HG03457 (cell line): ENCODE measurements at regions not wholly inside any gene's neighbourhood (a gene's known extent, or its start where the extent isn't known, plus 50 kb on each side); places are given as distances from the start of the nearest gene placed in this dataset.
"Not testable (repeated sequence)": the region's sequence is repeated elsewhere in the genome, so short reads cannot be mapped to it uniquely, and the experiment has no call there.

Source experiments
- ATAC-seq: cut with Tn5 transposase; IDR thresholded peaks from one replicate; pipeline ENCODE4 v1.9.1; 2021; ENCODE audit warnings: moderate number of reproducible peaks; ENCODE audit not compliant: unreplicated experiment

DNA sequence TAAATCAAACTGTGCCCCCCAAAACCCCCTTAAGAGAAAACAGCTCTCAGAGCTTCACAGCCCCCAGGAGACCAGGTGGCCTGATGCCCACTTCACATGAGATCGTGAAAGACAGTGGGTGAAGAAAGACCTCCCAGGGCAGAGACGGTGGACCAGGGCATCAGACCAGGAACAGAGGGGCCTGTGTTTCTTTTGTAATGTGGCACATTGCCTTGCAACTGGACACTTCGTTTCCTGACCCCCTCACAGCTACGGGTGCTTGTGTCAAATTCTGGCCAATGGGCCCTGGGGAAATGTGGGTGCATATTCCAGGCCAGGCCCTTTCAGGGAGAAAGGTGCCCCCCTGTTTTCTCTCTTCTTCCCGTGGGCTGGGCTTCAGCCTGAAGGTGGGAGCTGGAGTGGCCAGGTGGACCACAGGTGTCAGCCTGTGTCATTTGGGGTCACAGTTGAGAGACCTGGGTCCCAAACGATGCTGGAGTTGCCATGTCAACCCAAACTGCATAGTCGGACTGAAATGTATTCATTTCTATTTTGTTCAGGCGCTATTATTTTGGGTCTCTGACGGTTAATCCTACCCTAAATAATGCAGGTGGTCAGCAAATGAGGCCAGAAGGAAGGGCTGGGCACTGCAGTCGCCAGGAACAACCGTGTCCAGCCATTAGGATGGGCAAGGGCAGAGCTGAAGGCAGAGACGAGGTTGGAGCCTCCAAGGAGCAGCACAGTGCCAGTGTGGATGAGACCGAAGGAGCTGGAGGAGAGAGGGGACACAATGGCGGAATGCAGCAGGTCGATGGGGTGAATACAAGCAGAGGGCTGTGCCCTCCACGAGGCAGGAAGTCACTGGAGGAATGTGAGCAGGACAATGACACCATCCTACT, 338.2 kb downstream of the EIPR1 start:
- ATAC-seq, result no peak

DNA sequence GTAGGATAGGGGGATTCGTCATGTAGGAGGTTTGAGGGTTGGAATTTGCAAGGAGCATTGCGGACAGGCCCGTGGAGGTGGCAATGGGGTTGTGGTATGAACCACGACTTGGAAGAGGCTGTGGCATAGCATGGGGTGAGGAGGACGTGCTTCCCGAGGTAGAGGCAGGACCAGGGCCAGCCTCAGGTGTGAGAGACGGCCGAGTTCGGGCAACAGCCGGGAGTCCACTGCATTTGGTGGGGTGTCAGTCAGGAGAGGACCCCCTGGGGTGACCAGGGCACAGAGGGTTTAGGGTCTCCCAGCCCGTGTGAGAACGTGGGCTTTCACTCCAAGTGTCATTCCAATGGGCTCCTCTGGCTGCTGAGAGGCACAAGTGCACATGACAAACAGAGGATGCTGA, 339.0 kb downstream of the EIPR1 start:
- ATAC-seq, result no peak

DNA sequence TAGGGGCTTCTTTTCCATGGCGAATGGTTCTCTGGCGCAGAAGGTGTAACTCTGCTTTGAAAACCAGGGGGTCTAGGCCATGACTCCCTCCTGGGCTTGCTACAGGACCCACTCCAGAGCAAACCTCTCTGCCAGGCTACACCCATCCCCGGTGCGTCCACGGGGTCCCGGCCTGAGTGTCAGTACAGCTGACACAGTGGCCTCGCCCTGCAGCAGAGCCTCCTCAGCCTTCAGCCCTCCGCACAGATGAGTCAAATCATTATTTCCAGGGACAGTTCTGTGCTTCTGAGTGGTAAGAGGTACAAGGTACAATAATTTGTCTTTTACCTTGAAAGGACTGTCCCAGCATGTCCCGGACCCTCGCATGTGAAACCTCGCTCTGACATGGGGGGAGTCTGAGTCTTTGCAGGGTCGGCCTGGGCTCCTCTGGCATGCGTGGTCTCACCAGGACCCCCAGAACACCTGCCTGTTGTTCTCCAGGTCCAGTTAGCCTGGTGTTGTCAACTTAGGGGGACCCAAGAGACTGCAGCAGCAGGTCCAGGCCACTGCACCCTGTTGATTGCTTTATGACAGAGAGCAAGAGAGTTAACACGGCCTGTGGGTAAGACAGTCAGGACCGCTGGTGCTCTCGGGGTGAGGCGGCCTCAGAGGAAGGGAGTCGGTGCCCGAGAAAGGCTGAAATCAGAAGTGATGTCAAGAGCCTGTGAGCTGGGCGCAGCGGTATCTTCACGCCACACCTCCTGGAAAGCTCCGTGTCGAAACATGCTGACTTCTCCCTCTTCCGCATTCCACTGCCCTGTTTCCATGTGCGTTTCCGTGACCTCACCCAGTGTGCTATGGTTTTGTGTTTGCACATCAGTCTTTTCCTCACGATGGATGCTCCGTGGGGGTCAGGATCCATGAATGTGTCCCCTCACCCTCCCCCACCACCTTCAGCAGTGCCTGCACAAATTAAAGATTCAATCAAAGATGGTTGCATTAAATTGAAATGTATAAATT, 340.1 kb downstream of the EIPR1 start:
- no peak for ATAC-seq

DNA sequence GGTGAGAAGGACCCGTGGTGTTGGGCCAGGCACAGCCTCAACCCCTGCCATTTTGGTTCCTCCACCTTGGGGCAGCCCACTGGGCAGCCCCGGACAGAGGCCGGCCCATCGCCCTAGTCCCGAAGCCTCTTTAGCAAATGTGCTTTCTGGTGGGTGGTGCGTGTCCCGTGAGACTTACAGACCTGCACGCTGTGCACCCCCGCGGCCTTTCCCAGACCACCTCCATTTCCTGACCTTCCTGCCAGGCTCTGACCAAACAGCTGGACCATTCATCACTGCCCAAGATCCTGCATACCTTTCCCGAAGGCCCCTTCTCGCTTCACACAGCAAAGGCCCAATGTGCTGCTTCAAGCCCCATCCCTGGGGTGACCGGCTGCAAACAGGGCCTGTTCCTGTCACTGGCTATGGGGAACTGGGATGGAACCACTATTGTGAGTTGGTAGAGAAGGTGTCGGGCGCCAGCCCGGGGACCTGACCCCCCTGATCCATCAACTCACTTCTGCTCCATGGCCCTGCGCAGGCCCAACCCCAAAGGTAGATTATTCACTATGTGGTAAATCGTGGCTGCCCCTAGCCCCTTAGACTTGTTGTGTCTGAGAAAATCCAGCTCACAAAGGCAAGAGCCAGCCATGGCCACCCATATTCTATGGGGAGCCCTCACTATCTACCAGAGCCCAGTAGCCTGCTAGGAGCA, 341.0 kb downstream of the EIPR1 start:
- ATAC-seq, result no peak

DNA sequence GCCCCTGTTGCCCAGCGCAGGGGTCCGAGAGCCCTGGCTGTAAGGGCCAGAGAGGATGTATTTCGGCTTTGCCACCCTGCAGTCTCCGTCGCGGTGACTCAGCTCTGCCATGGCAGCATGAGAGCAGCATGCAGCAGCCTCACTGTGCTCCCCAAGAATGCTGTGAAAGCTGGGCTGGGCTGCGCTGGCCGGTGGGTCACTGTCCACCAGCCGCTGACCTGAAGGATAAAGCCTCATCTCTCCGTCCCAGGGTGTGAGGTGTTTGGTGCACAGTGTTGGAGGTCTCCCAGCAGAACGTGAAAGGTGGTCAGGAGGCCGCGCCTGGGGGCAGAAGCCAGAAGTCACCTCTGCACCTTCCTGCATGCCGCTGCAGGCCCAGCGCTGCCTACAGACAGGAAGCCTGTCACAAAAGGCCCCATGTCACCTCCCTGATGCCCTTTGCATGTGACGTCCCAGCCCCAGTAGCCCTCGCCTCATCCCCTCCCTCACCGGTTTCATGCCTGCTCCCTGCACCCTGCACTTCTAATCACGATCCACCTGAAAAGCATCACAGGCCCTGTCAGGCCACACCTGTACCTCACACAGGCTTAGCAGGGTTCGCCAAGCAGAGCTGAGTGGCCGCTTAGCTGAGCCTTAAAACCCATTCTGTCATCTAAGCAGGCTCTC, 342.1 kb downstream of the EIPR1 start:
- ATAC-seq, result no peak

DNA sequence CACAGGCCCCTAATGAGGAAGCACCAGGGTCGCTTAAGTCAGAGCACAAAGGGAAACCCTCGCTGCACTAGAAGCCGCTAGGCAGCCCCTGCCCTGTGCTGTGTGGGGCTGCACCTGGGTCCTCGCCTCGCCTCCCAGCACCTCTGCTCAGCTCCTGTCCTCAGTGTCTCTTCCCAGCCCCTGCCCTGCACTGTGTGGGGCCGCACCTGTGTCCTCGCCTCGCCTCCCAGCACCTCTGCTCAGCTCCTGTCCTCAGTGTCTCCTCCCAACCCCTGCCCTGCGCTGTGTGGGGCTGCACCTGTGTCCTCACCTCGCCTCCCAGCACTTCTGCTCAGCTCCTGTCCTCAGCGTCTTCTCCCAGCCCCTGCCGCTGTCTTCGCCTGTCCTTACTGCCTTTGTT, 342.8 kb downstream of the EIPR1 start:
- ATAC-seq, result no peak

DNA sequence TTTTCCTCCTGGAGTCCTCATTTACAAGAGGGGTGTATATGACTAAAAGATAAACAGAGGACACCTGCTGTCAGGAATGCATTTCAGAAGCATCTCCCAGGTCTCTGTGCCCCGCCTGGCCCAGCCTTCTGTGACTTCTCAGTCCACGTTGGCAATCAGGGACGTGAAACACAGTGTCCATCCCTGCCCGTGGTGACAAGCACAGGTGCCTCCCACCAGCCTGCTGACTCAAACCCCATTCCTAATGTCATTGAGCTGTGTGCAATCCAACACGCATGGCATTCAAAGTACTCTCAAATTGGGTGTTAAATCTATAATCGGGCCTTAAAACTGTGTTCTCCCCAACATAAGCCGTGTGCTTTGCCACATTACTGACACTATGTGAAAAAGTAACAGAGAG, 343.2 kb downstream of the EIPR1 start:
- no peak for ATAC-seq

DNA sequence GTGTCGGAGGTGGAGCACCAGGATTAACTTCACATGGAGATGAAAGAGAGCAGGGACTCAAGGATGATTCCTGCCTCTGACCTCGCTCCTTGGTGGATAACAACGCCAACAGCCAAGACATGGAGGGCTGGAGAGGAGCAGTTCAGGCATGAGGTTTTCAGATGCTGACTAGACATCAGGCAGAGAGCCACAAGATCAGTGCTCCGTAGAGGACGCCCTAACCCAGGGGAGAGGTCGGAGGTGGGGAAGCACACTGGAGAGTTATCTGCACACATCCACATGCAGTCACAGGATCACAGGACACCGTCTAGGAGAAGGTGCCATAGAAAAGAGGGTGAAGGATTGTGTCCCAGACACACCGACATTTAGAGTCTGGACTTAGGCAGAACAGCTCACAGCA, 344.3 kb downstream of the EIPR1 start:
- no peak for ATAC-seq

DNA sequence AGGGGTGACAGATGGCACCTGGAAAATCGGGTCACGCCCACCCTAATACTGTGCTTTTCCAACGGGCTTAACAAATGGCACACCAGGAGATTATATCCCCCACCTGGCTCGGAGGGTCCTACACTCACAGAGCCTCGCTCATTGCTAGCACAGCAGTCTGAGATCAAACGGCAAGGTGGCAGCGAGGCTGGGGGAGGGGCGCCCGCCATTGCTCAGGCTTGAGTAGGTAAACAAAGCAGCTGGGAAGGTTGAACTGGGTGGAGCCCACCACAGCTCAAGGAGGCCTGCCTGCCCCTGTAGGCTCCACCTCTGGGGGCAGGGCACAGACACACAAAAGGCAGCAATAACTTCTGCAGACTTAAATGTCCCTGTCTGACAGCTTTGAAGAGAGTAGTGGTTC, 346.8 kb downstream of the EIPR1 start:
- not testable (repeated sequence) for ATAC-seq

DNA sequence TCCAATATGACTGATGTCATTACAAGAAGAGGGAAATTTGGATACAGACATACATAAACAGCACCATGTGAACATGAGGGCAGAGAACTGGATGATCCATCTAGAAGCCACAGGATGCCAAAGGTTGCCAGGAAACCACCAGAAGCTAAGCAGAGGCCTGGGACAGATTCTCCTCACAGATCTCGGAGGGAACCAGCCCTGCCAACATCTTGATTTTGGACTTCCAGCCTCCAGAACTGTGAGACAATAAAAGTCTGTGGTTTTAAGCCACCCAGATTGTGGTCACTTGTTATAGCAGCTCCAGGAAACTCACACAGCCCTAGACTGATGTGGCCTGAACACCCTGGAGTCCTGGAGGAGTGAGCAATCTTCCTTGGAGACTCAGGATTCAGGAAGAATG, 351.6 kb downstream of the EIPR1 start:
- ATAC-seq, result no peak

DNA sequence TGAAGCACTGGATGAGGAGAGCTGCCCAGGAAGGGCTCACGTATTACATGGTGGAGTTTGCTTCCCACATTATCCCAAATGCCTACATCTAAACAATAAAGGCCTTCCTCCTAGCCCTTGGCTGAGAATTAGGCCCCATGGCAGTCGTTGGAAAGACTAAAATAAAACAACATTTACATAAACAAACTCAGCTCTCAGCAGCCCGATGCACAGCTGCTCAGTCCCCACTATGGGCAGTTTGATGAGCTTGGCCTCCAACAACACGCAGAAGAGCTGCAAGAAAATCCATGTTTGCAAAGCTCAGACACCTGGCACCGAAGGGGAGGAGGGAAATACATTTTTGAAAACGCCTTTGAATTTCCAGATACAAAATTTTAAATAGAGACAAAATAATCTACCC, 352.4 kb downstream of the EIPR1 start:
- no peak for ATAC-seq

DNA sequence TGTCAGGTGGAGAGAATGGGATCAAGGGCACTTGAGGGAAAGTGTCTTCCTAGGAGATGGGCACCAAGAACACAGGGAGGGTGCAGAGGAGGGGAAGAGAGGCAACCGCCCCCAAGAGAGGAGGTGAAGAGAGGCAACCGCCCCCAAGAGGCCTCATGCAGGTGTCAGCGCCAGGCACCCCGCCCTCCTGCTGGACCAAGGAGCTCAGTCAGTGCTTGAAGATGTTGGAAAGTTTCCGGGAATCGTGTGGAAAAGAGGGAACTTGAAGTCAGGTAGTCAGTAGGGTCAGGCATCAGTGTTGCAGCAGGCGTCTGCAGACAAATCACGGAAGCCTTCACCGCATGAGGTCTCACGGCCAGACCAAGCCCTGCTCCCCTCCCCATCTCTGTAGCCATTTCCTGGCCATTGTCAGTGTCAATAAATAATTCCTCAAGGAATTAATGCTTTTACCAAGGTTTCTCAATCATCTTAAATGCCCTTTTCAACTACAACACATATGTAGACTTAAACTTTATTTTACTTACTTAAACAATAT, 353.1 kb downstream of the EIPR1 start:
- no peak for ATAC-seq

DNA sequence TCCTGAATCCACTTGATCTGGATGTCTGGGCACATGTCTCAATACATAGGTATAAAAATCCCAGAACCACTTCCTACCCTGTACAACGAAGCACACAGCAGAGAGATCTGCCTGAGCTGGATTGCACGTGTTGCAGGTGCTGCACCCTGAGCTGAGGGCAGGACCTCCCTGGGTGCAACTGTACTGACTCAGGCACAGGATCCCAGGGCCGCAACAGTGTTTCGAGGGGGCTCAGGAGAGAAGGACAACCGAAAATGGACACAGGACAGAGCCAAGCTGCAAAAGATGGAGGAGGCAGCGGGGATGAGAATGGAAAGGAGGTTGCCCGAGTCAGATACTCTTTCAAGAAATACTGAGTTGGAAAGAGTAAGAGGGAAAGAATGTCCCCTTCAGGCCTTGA, 354.1 kb downstream of the EIPR1 start:
- ATAC-seq, result no peak

DNA sequence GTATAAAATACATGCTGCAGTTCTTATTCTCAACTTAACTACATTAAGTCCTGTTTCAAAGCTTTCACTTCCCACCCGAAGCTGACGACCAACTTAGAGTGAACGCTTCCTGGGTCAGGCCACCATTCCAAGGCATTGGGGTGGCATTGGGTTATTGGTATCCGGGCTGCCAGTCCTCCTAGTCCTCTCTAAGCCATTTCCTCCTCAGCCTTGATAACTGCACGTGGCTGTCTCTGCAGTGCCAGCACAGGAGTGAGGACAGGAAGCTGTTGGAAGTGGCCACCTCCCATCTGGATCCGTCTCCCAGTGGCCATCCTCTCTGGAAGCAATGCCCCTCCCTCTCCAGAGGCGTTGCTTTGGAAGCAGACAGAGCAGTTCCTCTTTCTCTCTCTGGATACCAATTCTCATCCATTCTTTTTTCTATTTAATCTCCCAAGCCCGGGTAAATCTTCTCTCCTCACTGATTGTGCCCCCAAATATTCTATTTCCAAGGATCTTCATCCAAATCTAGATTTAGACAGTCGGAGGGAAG, 354.7 kb downstream of the EIPR1 start:
- no peak for ATAC-seq

DNA sequence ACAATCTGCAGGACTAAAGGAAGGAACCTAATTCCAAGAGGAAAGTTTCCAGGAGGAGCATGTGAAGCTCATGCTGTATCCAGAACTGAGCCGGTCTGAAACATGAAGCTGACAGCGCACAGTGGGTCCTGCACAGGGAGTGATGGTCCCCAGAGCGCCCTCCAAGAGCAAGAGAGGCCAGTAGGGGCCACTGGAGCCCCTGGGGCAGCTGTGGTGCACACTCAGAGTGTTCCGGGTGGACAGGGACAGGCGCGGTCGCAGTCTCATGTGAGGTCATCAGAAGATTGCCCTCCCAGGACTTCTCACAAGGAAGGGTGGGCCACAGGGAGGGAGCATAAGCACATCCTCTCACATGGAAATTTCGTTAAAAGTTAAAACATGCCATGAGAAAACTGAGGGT, 355.9 kb downstream of the EIPR1 start:
- ATAC-seq, result no peak

DNA sequence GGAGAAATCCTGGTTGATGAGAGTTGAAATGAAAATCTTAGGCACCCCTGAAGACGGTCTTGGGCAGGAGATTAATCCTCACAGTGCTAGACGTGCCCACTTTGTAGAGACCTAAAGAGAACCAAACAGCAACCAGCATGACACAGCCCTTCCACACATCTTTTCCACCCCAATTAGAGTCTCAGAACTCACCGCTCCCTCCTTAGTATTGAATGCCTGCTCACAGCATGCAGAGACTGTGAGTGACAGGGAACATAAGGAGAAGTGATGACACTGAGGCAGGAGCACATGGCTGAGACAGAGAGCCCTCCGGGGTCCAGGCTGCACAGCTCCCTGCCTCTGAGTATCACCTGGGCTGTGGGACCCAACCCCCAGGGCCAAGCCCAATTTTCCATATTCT, 367.6 kb downstream of the EIPR1 start:
- no peak for ATAC-seq

DNA sequence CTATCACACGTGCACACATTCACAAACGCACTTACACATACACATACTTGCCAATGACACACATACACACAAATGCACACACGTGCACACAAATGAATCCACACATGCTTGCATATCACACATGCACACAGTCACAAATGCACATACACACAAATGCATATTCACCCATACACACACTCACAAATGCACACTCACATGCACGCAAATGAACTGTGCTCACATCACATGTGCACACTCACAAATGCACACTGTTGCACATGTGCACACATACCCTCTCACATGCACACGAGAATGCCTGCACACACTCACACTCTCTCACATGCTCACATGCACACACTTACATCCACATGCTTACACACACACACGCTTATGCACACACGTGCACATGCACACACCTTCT, 368.1 kb downstream of the EIPR1 start:
- ATAC-seq, result no peak

DNA sequence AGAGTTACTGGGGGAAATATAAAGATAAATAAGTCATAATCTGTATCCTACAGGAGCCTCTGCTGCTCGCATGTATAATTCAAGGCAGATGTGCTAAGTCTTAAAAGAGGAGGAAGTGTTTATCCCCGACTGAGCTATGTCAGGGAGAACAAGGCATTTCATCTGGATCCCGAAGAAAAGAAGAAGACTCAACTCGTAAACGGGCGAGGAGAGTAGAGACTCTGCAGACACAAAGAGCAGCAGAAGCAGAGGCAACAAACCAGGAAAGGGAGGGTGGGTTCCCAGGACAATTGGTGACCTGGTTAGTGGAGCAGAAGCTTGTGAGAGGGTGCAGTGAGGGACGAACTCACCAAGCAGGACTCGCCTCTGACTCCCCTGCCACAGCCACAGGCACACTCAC, 368.6 kb downstream of the EIPR1 start:
- ATAC-seq, result no peak

DNA sequence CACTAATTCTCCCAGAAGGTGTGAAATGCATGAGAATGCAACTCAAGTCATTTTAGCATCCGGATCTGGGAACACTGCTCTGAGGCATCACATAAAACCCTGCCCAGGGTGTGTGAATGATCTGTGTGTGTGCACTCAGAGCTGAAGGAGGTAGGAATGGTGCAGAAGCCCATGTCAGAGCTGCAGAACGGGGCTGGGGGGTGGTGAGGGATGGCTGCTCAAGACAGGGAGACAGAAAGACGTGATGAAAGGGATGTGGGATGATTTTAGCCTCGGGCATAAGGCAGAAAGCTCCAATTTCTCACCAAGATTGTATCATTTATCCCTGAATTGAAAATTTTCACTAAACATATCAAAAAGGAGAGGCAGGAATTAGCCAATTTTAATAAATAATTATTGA, 369.1 kb downstream of the EIPR1 start:
- no peak for ATAC-seq

DNA sequence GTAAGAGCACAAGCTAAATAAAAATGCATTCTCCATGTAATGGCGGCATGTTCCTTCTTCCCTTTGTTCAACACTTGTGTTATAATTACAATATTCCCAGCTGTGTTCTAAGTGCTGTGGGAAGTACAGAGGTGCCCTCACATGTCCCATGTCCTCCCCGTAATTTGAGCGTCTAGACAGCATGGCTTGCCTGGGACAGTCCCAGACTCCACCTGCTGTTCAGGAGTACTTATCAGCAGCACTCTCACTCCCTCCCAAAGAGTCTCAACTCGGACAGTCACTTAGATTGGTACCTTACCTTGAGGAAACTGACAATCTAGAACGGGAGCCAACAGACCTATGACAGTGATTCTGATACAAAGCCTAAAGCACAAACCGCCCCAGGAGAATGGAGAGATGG, 370.5 kb downstream of the EIPR1 start:
- no peak for ATAC-seq
